SK-N-SH (cell line): ENCODE measurements at regions not wholly inside any gene's neighbourhood (a gene's known extent, or its start where the extent isn't known, plus 50 kb on each side); places are given as distances from the start of the nearest gene placed in this dataset.

Experiments used
- CTCF ChIA-PET: fragments of 300-600, 350-600 bp; formaldehyde crosslinking; extraction: SDS; loops from one replicate; lab custom pipeline; 2021; lab: Yijun Ruan, JAX
- POLR2A ChIA-PET: fragments of 350-600 bp; sonication (Branson Sonifier 250); formaldehyde crosslinking; extraction: SDS; loops from one replicate; lab custom pipeline; 2020; ENCODE audit warnings: antibody characterized with exemption, inconsistent platforms; lab: Yijun Ruan, JAX
- DNase-seq: peaks from one replicate; pipeline ENCODE4 v3.0.0; 2012
- H2AFZ ChIP-seq: fragments of 200-600 bp; sonication (generic); 2 replicates; pipeline ENCODE4 v1.8.1; 2016; ENCODE audit warnings: antibody characterized with exemption, mild to moderate bottlenecking, low read depth
- H3F3A ChIP-seq: fragments of 200-600 bp; sonication (generic); replicated peaks from 2 replicates; pipeline ENCODE3; 2016; ENCODE audit warnings: antibody characterized with exemption, mild to moderate bottlenecking; ENCODE audit not compliant: insufficient read depth
- H3K27ac ChIP-seq, 2 experiments: fragments of 200-500 bp in 1 of 2; fragments of 200-600 bp in 1 of 2; sonication (Bioruptor generic) in 1 of 2; sonication (generic), shearing (Covaris generic) in 1 of 2; 2 replicates each; pipeline versions ENCODE4 v1.5.1 to v1.6.1; 2014 to 2016; ENCODE audit warnings: low read depth in 2 of 2, inconsistent platforms in 1 of 2, low read length in 1 of 2, mild to moderate bottlenecking in 1 of 2, mixed read lengths in 1 of 2
- H3K27me3 ChIP-seq: fragments of 200-600 bp; sonication (generic), shearing (Covaris generic); 2 replicates; pipeline ENCODE4 v1.6.1; 2016; ENCODE audit warnings: mixed run types; ENCODE audit not compliant: insufficient read depth
- H3K36me3 ChIP-seq, 2 experiments: fragments of 200-500 bp in 1 of 2; fragments of 200-600 bp in 1 of 2; sonication (Bioruptor generic) in 1 of 2; sonication (generic) in 1 of 2; replicated peaks in 1 of 2; 2 replicates each; pipeline versions ENCODE3 to v1.5.1; 2014 to 2016; ENCODE audit warnings: low read length in 1 of 2, mild to moderate bottlenecking in 1 of 2; ENCODE audit not compliant: insufficient read depth in 2 of 2, control insufficient read depth in 1 of 2
- H3K4me1 ChIP-seq, 2 experiments: fragments of 200-500 bp in 1 of 2; fragments of 200-600 bp in 1 of 2; sonication (Bioruptor generic) in 1 of 2; sonication (generic), shearing (Covaris generic) in 1 of 2; 2 replicates each; pipeline versions ENCODE4 v1.5.1 to v1.6.1; 2014 to 2016; ENCODE audit warnings: low read depth in 1 of 2, low read length in 1 of 2, mixed run types in 1 of 2; ENCODE audit not compliant: insufficient read depth in 2 of 2, control insufficient read depth in 1 of 2
- H3K4me2 ChIP-seq: fragments of 200-600 bp; sonication (generic), shearing (Covaris generic); 2 replicates; pipeline ENCODE4 v1.6.1; 2017; ENCODE audit warnings: mixed run types
- H3K4me3 ChIP-seq, 2 experiments: fragments of 200-500 bp in 1 of 2; fragments of 200-600 bp in 1 of 2; sonication (Bioruptor generic) in 1 of 2; sonication (generic), shearing (Covaris generic) in 1 of 2; 2 replicates each; pipeline versions ENCODE4 v1.5.1 to v1.8.1; 2014 to 2016; ENCODE audit warnings: low read depth in 2 of 2, inconsistent platforms in 1 of 2, low read length in 1 of 2, mild to moderate bottlenecking in 1 of 2, mixed read lengths in 1 of 2, moderate library complexity in 1 of 2
- H3K79me2 ChIP-seq: fragments of 200-600 bp; sonication (generic); 2 replicates; pipeline ENCODE4 v1.8.1; 2017; ENCODE audit warnings: mild to moderate bottlenecking; ENCODE audit not compliant: insufficient read depth
- H3K9ac ChIP-seq: fragments of 200-600 bp; sonication (generic); 2 replicates; pipeline ENCODE4 v1.6.1; 2017; ENCODE audit warnings: mixed run types
- H3K9me2 ChIP-seq: fragments of 200-600 bp; sonication (generic); 2 replicates; pipeline ENCODE4 v1.6.1; 2017; ENCODE audit warnings: mixed run types
- H3K9me3 ChIP-seq: fragments of 200-600 bp; sonication (generic); 2 replicates; pipeline ENCODE4 v1.6.1; 2017; ENCODE audit warnings: mixed run types, mild to moderate bottlenecking, moderate library complexity
- H4K20me1 ChIP-seq: fragments of 200-600 bp; sonication (generic); 2 replicates; pipeline ENCODE4 v1.6.1; 2017; ENCODE audit warnings: mild to moderate bottlenecking, mixed run types; ENCODE audit not compliant: insufficient read depth
- CHD2 ChIP-seq: fragments of 150-350 bp; IDR thresholded peaks from 2 replicates; pipeline ENCODE4 v1.6.1; 2018; ENCODE audit warnings: low read length; ENCODE audit not compliant: partially characterized antibody
- CTCF ChIP-seq: fragments of 200-600 bp; sonication (generic); IDR thresholded peaks from 2 replicates; pipeline ENCODE4 v1.6.1; 2017; ENCODE audit warnings: antibody characterized with exemption, mild to moderate bottlenecking, moderate library complexity
- ELF1 ChIP-seq: IDR thresholded peaks from 2 replicates; pipeline ENCODE4 v1.4.0; 2012
- EP300 ChIP-seq, 2 experiments: IDR thresholded peaks; 2 replicates each; pipeline versions ENCODE4 v1.4.0 to v1.6.1; 2012; ENCODE audit warnings: borderline replicate concordance in 1 of 2, low read depth in 1 of 2, low read length in 1 of 2
- FOSL2 ChIP-seq: IDR thresholded peaks from 2 replicates; pipeline ENCODE4 v1.4.0; 2012; ENCODE audit warnings: low read depth, mild to moderate bottlenecking, moderate library complexity, borderline replicate concordance
- IRF3 ChIP-seq: fragments of 150-350 bp; IDR thresholded peaks from 2 replicates; pipeline ENCODE4 v1.6.1; 2016; ENCODE audit warnings: mild to moderate bottlenecking, low read depth, low read length
- MEF2A ChIP-seq: IDR thresholded peaks from 2 replicates; pipeline ENCODE4 v1.4.0; 2012; ENCODE audit warnings: low read depth, borderline replicate concordance
- RCOR1 ChIP-seq: fragments of 150-350 bp; IDR thresholded peaks from 2 replicates; pipeline ENCODE4 v1.6.1; 2017; ENCODE audit warnings: antibody characterized with exemption, low read length
- RFX5 ChIP-seq: IDR thresholded peaks from 2 replicates; pipeline ENCODE4 v1.6.1; 2012; ENCODE audit warnings: mild to moderate bottlenecking, improper control_type of control experiment, low read length
- SIN3A ChIP-seq: IDR thresholded peaks from 2 replicates; pipeline ENCODE4 v1.6.1; 2012; ENCODE audit warnings: low read depth, mild to moderate bottlenecking, low read length, moderate library complexity, borderline replicate concordance
- TCF12 ChIP-seq: IDR thresholded peaks from 2 replicates; pipeline ENCODE4 v1.4.0; 2012
- YY1 ChIP-seq: IDR thresholded peaks from 2 replicates; pipeline ENCODE4 v1.4.0; 2012; ENCODE audit warnings: low read depth, mild to moderate bottlenecking
- WGBS: methylation state at CpG from one replicate; pipeline ENCODE4 v1.1.6; 2017; ENCODE audit warnings: low lambda C conversion rate; 5-methylcytosine and 5-hydroxymethylcytosine counted together

- Histone ChIP-seq H2AFZ (no peak overlapping the region), H3K4me1 (no peaks in the 10 kb centered on the region), H3K9me2 (no peaks in the 10 kb centered on the region), H3K9me3 (no peaks in the 10 kb centered on the region), H3F3A (no peaks in the 10 kb centered on the region), H3K27me3 (no peaks in the 10 kb centered on the region), H3K4me3 (no peak overlapping the region), H4K20me1 (no peaks in the 10 kb centered on the region), H3K4me2 (no peak overlapping the region), H3K36me3 (no peaks in the 10 kb centered on the region), H3K27ac (no peak overlapping the region), H3K79me2 (no peaks in the 10 kb centered on the region), H3K9ac (no peak overlapping the region)
- CTCF ChIA-PET = interaction anchor here (2.7 kb wide), 1 partner anchor 172 kb away, joined by 10 read pairs; no protein-coding TSS in a partner anchor
- POLR2A ChIA-PET = no interaction called here
- DNase-seq = no peak
- no peak for TF ChIP-seq YY1
- TF ChIP-seq MEF2A = no peak
- WGBS = 48% methylated on average over 12 of the region's 12 CpGs
Measured at GRCh38 chr22:49218142-49218541, 609.5 kb downstream of the BRD1 start.

GRCh38 chr22:49216579-49216978, 611.1 kb downstream of the BRD1 start:
- H3K79me2 ChIP-seq = no peaks in the 10 kb centered on the region
- no peak overlapping the region for H3K9ac ChIP-seq
- H3K9me2 ChIP-seq = no peaks in the 10 kb centered on the region
- no peaks in the 10 kb centered on the region for H3K36me3 ChIP-seq
- ChIA-PET CTCF (interaction anchor here (0.7 to 2.7 kb wide), 2 partner anchors 170 to 431 kb away, joined by 3 to 10 read pairs; no protein-coding TSS in a partner anchor), POLR2A (no interaction called here)
- H3K9me3 ChIP-seq = no peaks in the 10 kb centered on the region
- H3K27me3 ChIP-seq = no peaks in the 10 kb centered on the region
- no peak overlapping the region for H2AFZ ChIP-seq
- H3K4me1 ChIP-seq = no peaks in the 10 kb centered on the region
- H3K27ac ChIP-seq = no peak overlapping the region
- DNase-seq = no peak
- H3K4me2 ChIP-seq = no peak overlapping the region
- 14% methylated on average over 4 of the region's 5 CpGs for WGBS
- no peaks in the 10 kb centered on the region for H4K20me1 ChIP-seq
- H3F3A ChIP-seq = no peaks in the 10 kb centered on the region
- TF ChIP-seq SIN3A (no peak), EP300 (IDR thresholded peaks at IDR 0.05; ENCODE audit: borderline replicate concordance in 1 of 2, low read depth in 1 of 2, low read length in 1 of 2) (no peak), CHD2 (no peak), ELF1 (no peak), RFX5 (no peak), FOSL2 (no peak), RCOR1 (no peak), CTCF (no peak), IRF3 (no peak), TCF12 (no peak)
- TF ChIP-seq, all 33 proteins: peak for 0
- no peak overlapping the region for H3K4me3 ChIP-seq
